ENCODE measurements at regions not wholly inside any gene's neighbourhood (a gene's known extent, or its start where the extent isn't known, plus 50 kb on each side); places are given as distances from the start of the nearest gene placed in this dataset.

- TF ChIP-seq CTCF (conservative IDR thresholded peaks at IDR 0.05; ENCODE audit: low read depth, low read length) (no peak), EZH2 (IDR thresholded peaks at IDR 0.05; ENCODE audit: borderline replicate concordance, low read depth, low read length, poor library complexity, severe bottlenecking) (no peak)
- no peak for DNase-seq (ENCODE audit: low spot score)
- peaks cover 14% of the 10 kb centered on the region for H3K9me3 ChIP-seq (ENCODE audit: low read depth, low read length, poor library complexity, severe bottlenecking)
- POLR2A ChIA-PET (ENCODE audit: low non-redundant PET), result no interaction called here
- BruUV-seq (replicated peaks), result no TSS peak
- no peaks in the 10 kb centered on the region for H3K4me1 ChIP-seq (ENCODE audit: insufficient read depth, low read length, poor library complexity, severe bottlenecking)
- intact Hi-C loops (cut with micrococcal nuclease; ENCODE audit: unreplicated experiment), result no loop called here
- CTCF ChIA-PET, result no interaction called here
- H3K36me3 ChIP-seq (ENCODE audit: insufficient read depth, low read length, poor library complexity, severe bottlenecking), result no peaks in the 10 kb centered on the region
- H3K4me3 ChIP-seq (ENCODE audit: low read depth, low read length, poor library complexity, severe bottlenecking), result no peak overlapping the region
- no peaks in the 10 kb centered on the region for H3K27me3 ChIP-seq (replicated peaks; ENCODE audit: insufficient read depth, low read depth, low read length, poor library complexity)
- no peak overlapping the region for H3K27ac ChIP-seq (ENCODE audit: low read depth, low read length, poor library complexity, severe bottlenecking)
These were observed 286.1 kb upstream of the STS start for GRCh38 chrX:6861456-6861855.

GRCh38 chrX:6857749-6858148, 289.8 kb upstream of the STS start:
- no peak for DNase-seq (ENCODE audit: low spot score)
- H3K4me3 ChIP-seq (ENCODE audit: low read depth, low read length, poor library complexity, severe bottlenecking), result no peak overlapping the region
- H3K27me3 ChIP-seq (replicated peaks; ENCODE audit: insufficient read depth, low read depth, low read length, poor library complexity), result no peaks in the 10 kb centered on the region
- POLR2A ChIA-PET (ENCODE audit: low non-redundant PET), result no interaction called here
- no peak for TF ChIP-seq CTCF (conservative IDR thresholded peaks at IDR 0.05; ENCODE audit: low read depth, low read length)
- no peak for TF ChIP-seq EZH2 (IDR thresholded peaks at IDR 0.05; ENCODE audit: borderline replicate concordance, low read depth, low read length, poor library complexity, severe bottlenecking)
- no peaks in the 10 kb centered on the region for H3K36me3 ChIP-seq (ENCODE audit: insufficient read depth, low read length, poor library complexity, severe bottlenecking)
- no TSS peak for BruUV-seq (replicated peaks)
- intact Hi-C loops (cut with micrococcal nuclease; ENCODE audit: unreplicated experiment), result no loop called here
- H3K9me3 ChIP-seq (ENCODE audit: low read depth, low read length, poor library complexity, severe bottlenecking), result peaks cover 5% of the 10 kb centered on the region
- CTCF ChIA-PET, result no interaction called here
- no peaks in the 10 kb centered on the region for H3K4me1 ChIP-seq (ENCODE audit: insufficient read depth, low read length, poor library complexity, severe bottlenecking)
- no peak overlapping the region for H3K27ac ChIP-seq (ENCODE audit: low read depth, low read length, poor library complexity, severe bottlenecking)

- DNase-seq (ENCODE audit: low spot score), result no peak
- ChIA-PET POLR2A (ENCODE audit: low non-redundant PET) (no interaction called here), CTCF (no interaction called here)
These were observed 291.0 kb upstream of the STS start for GRCh38 chrX:6856471-6856870.

More at GRCh38 chrX:6856471-6856870, 291.0 kb upstream of the STS start:
- H3K27ac ChIP-seq (ENCODE audit: low read depth, low read length, poor library complexity, severe bottlenecking), result no peak overlapping the region
- no peak for TF ChIP-seq CTCF (conservative IDR thresholded peaks at IDR 0.05; ENCODE audit: low read depth, low read length)
- TF ChIP-seq EZH2 (IDR thresholded peaks at IDR 0.05; ENCODE audit: borderline replicate concordance, low read depth, low read length, poor library complexity, severe bottlenecking), result no peak
- no peaks in the 10 kb centered on the region for H3K27me3 ChIP-seq (replicated peaks; ENCODE audit: insufficient read depth, low read depth, low read length, poor library complexity)
- peaks cover 5% of the 10 kb centered on the region for H3K9me3 ChIP-seq (ENCODE audit: low read depth, low read length, poor library complexity, severe bottlenecking)
- BruUV-seq (replicated peaks), result no TSS peak
- no peak overlapping the region for H3K4me3 ChIP-seq (ENCODE audit: low read depth, low read length, poor library complexity, severe bottlenecking)
- intact Hi-C loops (cut with micrococcal nuclease; ENCODE audit: unreplicated experiment), result no loop called here
- no peaks in the 10 kb centered on the region for H3K4me1 ChIP-seq (ENCODE audit: insufficient read depth, low read length, poor library complexity, severe bottlenecking)
- H3K36me3 ChIP-seq (ENCODE audit: insufficient read depth, low read length, poor library complexity, severe bottlenecking), result no peaks in the 10 kb centered on the region
